Upper lobe of right lung (tissue), 1 donor: ENCODE measurements at regions not wholly inside any gene's neighbourhood (a gene's known extent, or its start where the extent isn't known, plus 50 kb on each side); places are given as distances from the start of the nearest gene placed in this dataset.

ENCODE experiments used
- ATAC-seq: fragments of 200-7000 bp; cut with Tn5 transposase; one replicate; pipeline ENCODE4 v1.9.1; 2020; ENCODE audit warnings: mild to moderate bottlenecking, moderate library complexity
- DNase-seq: peaks from one replicate; pipeline ENCODE4 v3.0.0-alpha.2; 2020
- H3K27ac ChIP-seq: fragments of 200-600 bp; one replicate; pipeline ENCODE4 v1.8.0; 2022
- H3K27me3 ChIP-seq: fragments of 200-600 bp; one replicate; pipeline ENCODE4 v1.8.0; 2022; ENCODE audit warnings: mild to moderate bottlenecking
- H3K36me3 ChIP-seq: fragments of 200-600 bp; one replicate; pipeline ENCODE4 v1.8.0; 2022
- H3K4me1 ChIP-seq: fragments of 200-600 bp; one replicate; pipeline ENCODE4 v1.8.0; 2022
- H3K4me3 ChIP-seq: fragments of 200-600 bp; one replicate; pipeline ENCODE4 v1.8.0; 2022; ENCODE audit warnings: mild to moderate bottlenecking
- H3K9me3 ChIP-seq: fragments of 200-600 bp; one replicate; pipeline ENCODE4 v1.8.0; 2022
- CTCF ChIP-seq: fragments of 200-600 bp; IDR thresholded peaks from one replicate; pipeline ENCODE4 v1.8.0; 2022; ENCODE audit warnings: antibody characterized with exemption
- intact Hi-C: fragments of 100-400 bp; cut with DNase I; formaldehyde crosslinking; loops from one replicate; pipeline ENCODE4 v1.11.0; 2022
- donor health status: DM: no; HTN: yes; CAD: no; lungs with severe emphysema.

- TF ChIP-seq CTCF: no peak
- Histone ChIP-seq H3K27me3 (no peaks in the 10 kb centered on the region), H3K4me1 (no peaks in the 10 kb centered on the region), H3K4me3 (no peak overlapping the region), H3K27ac (no peak overlapping the region), H3K36me3 (no peaks in the 10 kb centered on the region), H3K9me3 (no peaks in the 10 kb centered on the region)
- ATAC-seq: no peak
- DNase-seq: no peak
- intact Hi-C loops: no loop called here
Observed at GRCh38 chr4:83923341-83923740, 387.4 kb downstream of the GPAT3 start.

- no peak for TF ChIP-seq CTCF
- intact Hi-C loops: no loop called here
- Histone ChIP-seq H3K27ac (no peak overlapping the region), H3K27me3 (no peaks in the 10 kb centered on the region), H3K4me1 (no peaks in the 10 kb centered on the region), H3K9me3 (no peaks in the 10 kb centered on the region), H3K36me3 (no peaks in the 10 kb centered on the region), H3K4me3 (no peak overlapping the region)
- ATAC-seq (no peak), DNase-seq (no peak)
Observed at GRCh38 chr4:83922402-83922801, 386.5 kb downstream of the GPAT3 start.

GRCh38 chr4:83921124-83921523 lies 385.2 kb downstream of the GPAT3 start:
- no peak for DNase-seq
- Histone ChIP-seq H3K9me3 (no peaks in the 10 kb centered on the region), H3K4me3 (no peak overlapping the region), H3K4me1 (no peaks in the 10 kb centered on the region), H3K27me3 (no peaks in the 10 kb centered on the region), H3K27ac (no peak overlapping the region), H3K36me3 (no peaks in the 10 kb centered on the region)
- intact Hi-C loops: no loop called here
- no peak for ATAC-seq
- TF ChIP-seq CTCF: no peak

- Histone ChIP-seq H3K36me3 (no peaks in the 10 kb centered on the region), H3K4me3 (no peak overlapping the region), H3K4me1 (no peaks in the 10 kb centered on the region), H3K27ac (no peak overlapping the region), H3K27me3 (no peaks in the 10 kb centered on the region), H3K9me3 (no peaks in the 10 kb centered on the region)
- DNase-seq (no peak), ATAC-seq (no peak)
- TF ChIP-seq CTCF: no peak
- intact Hi-C loops: no loop called here
Observed at GRCh38 chr4:83920375-83920774, 384.5 kb downstream of the GPAT3 start.

- no peak for DNase-seq
- no peak for ATAC-seq
- no peak overlapping the region for H3K27ac ChIP-seq
- intact Hi-C loops: no loop called here
- H3K9me3 ChIP-seq: no peaks in the 10 kb centered on the region
- H3K4me1 ChIP-seq: no peaks in the 10 kb centered on the region
- no peak for TF ChIP-seq CTCF
- H3K27me3 ChIP-seq: no peaks in the 10 kb centered on the region
- no peak overlapping the region for H3K4me3 ChIP-seq
- H3K36me3 ChIP-seq: no peaks in the 10 kb centered on the region
Observed at GRCh38 chr4:83917572-83917971, 381.7 kb downstream of the GPAT3 start.

- DNase-seq (no peak), ATAC-seq (no peak)
- Histone ChIP-seq H3K4me3 (no peak overlapping the region), H3K36me3 (no peaks in the 10 kb centered on the region), H3K9me3 (no peaks in the 10 kb centered on the region), H3K27ac (no peak overlapping the region), H3K27me3 (no peaks in the 10 kb centered on the region), H3K4me1 (no peaks in the 10 kb centered on the region)
- TF ChIP-seq CTCF: no peak
- intact Hi-C loops: no loop called here
Observed at GRCh38 chr4:83910693-83911092, 374.8 kb downstream of the GPAT3 start.
